Left lung (tissue), 4 donors: ENCODE measurements at regions not wholly inside any gene's neighbourhood (a gene's known extent, or its start where the extent isn't known, plus 50 kb on each side); places are given as distances from the start of the nearest gene placed in this dataset.

ENCODE experiments used
- ATAC-seq: fragments of 200-7000 bp; cut with Tn5 transposase; one replicate; pipeline ENCODE4 v1.9.1; 2020; ENCODE audit warnings: moderate library complexity
- DNase-seq, 4 donors: peaks; one replicate each; pipeline ENCODE4 v3.0.0-alpha.2; 2013 to 2020
- H3K27ac ChIP-seq, 2 donors: fragments of 200-600 bp; sonication (generic) in 1 of 2; one replicate each; pipeline versions ENCODE4 v1.5.0 to v1.8.0; 2020 to 2021
- H3K27me3 ChIP-seq, 2 donors: fragments of 200-600 bp; sonication (generic) in 1 of 2; one replicate each; pipeline versions ENCODE4 v1.5.0 to v1.8.0; 2020 to 2021
- H3K36me3 ChIP-seq, 2 donors: fragments of 200-600 bp; sonication (generic) in 1 of 2; one replicate each; pipeline versions ENCODE4 v1.5.0 to v1.8.0; 2020 to 2021
- H3K4me1 ChIP-seq, 2 donors: fragments of 200-600 bp; one replicate each; pipeline ENCODE4 v1.8.0; 2021
- H3K4me3 ChIP-seq, 2 donors: fragments of 200-600 bp; sonication (generic) in 1 of 2; one replicate each; pipeline versions ENCODE4 v1.5.0 to v1.8.0; 2020 to 2021; ENCODE audit warnings: mild to moderate bottlenecking in 1 of 2
- H3K9me3 ChIP-seq, 2 donors: fragments of 200-600 bp; sonication (generic) in 1 of 2; one replicate each; pipeline versions ENCODE4 v1.5.0 to v1.8.0; 2020 to 2021
- intact Hi-C, 2 donors: fragments of 100-400 bp; cut with DNase I; formaldehyde crosslinking; loops; one replicate each; pipeline versions ENCODE4 v1.11.2 to v1.14.2; 2022
- TF ChIP-seq, protein P1 (sequence below), 2 donors: fragments of 200-600 bp; sonication (generic) in 1 of 2; IDR thresholded peaks; one replicate each; pipeline versions ENCODE4 v1.5.0 to v1.8.0; 2021; ENCODE audit warnings: antibody characterized with exemption in 2 of 2
- donor health status: DM: no; HTN: yes; CAD: no.
- donor health status: DM: no; HTN: no; CAD: no.

DNA sequence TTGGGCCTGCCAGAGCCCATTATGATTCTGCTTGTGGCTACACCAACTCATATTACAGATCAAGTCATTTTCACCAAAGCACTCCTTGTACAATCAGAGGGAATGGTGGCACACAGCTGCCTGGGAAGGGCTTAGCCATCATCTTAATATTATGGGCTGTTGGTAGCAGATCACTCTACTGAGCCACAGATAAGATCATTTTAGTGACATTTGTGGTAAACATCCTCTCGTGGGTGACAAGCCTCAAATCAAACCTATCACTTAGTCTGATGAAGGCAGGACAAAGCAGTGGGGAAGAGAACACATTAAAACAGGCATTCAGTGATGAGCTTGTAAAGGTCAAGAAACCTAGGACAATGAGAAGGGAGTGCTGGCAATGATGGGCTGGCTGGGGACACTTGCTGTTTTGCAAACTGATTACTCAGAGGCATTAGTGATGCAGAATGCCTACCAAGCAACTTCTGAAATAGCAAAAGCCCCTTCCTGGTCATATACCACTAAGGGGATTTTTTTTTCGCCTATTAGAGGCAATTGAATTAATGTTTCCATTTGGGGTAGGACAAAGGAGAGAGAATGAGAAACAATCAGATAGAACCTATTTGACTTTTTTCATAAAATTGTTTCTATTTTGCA lies 137.5 kb upstream of the WDR11 start:
- no peak overlapping the region for H3K27ac ChIP-seq
- ATAC-seq, result no peak
- no peaks in the 10 kb centered on the region for H3K27me3 ChIP-seq
- H3K36me3 ChIP-seq, result no peaks in the 10 kb centered on the region
- no peaks in the 10 kb centered on the region for H3K4me1 ChIP-seq
- no peak overlapping the region for H3K4me3 ChIP-seq
- TF ChIP-seq, protein P1, sequence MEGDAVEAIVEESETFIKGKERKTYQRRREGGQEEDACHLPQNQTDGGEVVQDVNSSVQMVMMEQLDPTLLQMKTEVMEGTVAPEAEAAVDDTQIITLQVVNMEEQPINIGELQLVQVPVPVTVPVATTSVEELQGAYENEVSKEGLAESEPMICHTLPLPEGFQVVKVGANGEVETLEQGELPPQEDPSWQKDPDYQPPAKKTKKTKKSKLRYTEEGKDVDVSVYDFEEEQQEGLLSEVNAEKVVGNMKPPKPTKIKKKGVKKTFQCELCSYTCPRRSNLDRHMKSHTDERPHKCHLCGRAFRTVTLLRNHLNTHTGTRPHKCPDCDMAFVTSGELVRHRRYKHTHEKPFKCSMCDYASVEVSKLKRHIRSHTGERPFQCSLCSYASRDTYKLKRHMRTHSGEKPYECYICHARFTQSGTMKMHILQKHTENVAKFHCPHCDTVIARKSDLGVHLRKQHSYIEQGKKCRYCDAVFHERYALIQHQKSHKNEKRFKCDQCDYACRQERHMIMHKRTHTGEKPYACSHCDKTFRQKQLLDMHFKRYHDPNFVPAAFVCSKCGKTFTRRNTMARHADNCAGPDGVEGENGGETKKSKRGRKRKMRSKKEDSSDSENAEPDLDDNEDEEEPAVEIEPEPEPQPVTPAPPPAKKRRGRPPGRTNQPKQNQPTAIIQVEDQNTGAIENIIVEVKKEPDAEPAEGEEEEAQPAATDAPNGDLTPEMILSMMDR (IDR thresholded peaks at IDR 0.05), result no peak
- H3K9me3 ChIP-seq, result peaks cover 0 to 14% of the 10 kb centered on the region in 2 donors
- DNase-seq, result no peak
- intact Hi-C loops, result no loop called here

DNA sequence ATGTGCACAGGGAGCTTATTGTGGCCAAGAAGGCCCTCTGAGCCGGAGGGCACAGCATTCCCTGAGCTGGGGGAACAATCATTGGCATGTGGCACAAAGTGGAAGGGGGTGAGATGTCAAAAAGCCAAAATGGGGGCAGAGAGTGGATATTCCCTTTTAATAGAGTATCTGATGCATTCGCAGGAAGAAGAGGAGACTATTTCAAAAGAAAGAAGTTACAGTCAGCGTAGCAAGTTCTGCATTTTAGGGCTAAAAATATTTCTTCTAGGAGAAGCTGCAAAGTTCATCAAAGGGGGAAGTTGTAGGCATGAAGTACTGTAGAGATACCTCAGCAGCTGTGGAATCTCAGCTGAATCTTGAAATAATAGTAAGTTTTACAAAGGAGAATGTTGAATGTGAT lies 136.0 kb upstream of the WDR11 start:
- no peak overlapping the region for H3K4me3 ChIP-seq
- H3K9me3 ChIP-seq, result peaks cover 0 to 14% of the 10 kb centered on the region in 2 donors
- H3K36me3 ChIP-seq, result no peaks in the 10 kb centered on the region
- no peak overlapping the region for H3K27ac ChIP-seq
- no peaks in the 10 kb centered on the region for H3K27me3 ChIP-seq
- no peak for DNase-seq
- no peaks in the 10 kb centered on the region for H3K4me1 ChIP-seq
- intact Hi-C loops, result no loop called here
- TF ChIP-seq, protein P1 (IDR thresholded peaks at IDR 0.05), result no peak
- ATAC-seq, result peak; percentile 39

DNA sequence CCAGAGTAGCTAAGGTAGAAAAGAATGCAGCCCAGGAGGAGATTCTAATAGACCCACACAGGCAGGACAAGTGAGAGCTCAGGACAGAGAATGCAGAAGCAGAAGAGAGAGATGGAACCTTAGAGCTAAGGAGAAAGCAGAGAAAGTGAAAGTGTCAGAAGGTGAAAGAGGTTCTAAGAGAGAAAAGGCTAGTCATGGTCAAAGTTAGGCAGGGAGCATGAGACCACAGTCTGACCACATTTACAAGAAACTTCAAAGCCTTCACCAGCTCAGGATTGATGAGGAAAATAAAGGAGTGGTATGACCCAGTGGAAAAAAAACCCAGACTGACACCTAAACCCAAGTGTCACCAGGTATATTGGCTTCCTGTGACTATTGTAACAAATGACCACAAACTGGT lies 131.8 kb upstream of the WDR11 start:
- TF ChIP-seq, protein P1 (IDR thresholded peaks at IDR 0.05), result no peak
- no peak overlapping the region for H3K4me3 ChIP-seq
- no peak overlapping the region for H3K27ac ChIP-seq
- H3K4me1 ChIP-seq, result no peaks in the 10 kb centered on the region
- H3K27me3 ChIP-seq, result no peaks in the 10 kb centered on the region
- H3K9me3 ChIP-seq, result peaks cover 0 to 14% of the 10 kb centered on the region in 2 donors
- DNase-seq, result no peak
- ATAC-seq, result no peak
- H3K36me3 ChIP-seq, result no peaks in the 10 kb centered on the region
- intact Hi-C loops, result no loop called here

DNA sequence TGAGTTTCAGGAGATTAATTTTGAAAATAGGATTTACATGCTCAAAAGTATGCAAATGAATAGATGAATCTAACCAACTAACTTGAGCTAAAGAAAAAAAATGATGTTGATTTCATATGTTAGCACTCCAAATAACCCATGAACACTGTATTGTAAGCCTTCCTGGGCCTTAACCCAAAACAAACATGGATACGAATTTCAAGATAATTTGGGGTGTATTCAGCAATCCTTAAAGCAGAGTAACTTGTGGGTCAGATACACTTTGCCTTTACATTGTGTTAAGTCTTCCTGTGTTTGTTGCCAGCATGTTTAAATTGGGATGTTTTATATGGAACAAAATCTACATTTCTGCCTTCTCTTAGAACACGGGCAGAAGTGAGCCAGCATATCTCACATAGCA lies 124.2 kb upstream of the WDR11 start:
- Histone ChIP-seq H3K9me3 (no peaks in the 10 kb centered on the region), H3K27me3 (no peaks in the 10 kb centered on the region), H3K36me3 (no peaks in the 10 kb centered on the region), H3K4me1 (no peaks in the 10 kb centered on the region), H3K27ac (no peak overlapping the region), H3K4me3 (no peak overlapping the region)
- TF ChIP-seq, protein P1 (IDR thresholded peaks at IDR 0.05), result no peak
- ATAC-seq, result no peak
- no peak for DNase-seq
- intact Hi-C loops, result no loop called here

DNA sequence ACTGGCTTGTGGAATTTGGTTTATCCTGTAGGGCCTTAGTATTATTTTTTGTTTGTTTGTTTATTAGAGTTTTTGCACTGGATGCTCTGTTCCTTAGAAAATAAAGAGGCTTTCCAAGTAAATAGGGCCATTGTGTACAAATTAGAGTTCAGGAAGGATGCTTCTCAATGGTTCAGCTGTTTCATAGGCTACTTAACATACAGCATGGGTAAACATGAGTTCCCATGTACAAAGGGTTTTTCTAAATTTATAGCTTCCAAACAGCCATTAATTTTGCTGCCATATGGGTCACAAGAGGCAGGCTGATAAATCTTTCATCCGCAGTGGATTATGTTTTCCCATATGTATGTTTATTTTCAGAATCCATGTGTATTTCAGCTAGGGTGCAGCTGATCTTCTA lies 121.6 kb upstream of the WDR11 start:
- H3K36me3 ChIP-seq, result no peaks in the 10 kb centered on the region
- no peak overlapping the region for H3K27ac ChIP-seq
- intact Hi-C loops, result no loop called here
- no peaks in the 10 kb centered on the region for H3K4me1 ChIP-seq
- H3K27me3 ChIP-seq, result no peaks in the 10 kb centered on the region
- no peak for ATAC-seq
- TF ChIP-seq, protein P1 (IDR thresholded peaks at IDR 0.05), result no peak
- H3K4me3 ChIP-seq, result no peak overlapping the region
- H3K9me3 ChIP-seq, result no peaks in the 10 kb centered on the region
- DNase-seq, result no peak
